Natural killer cell treated with Interleukin-12 subunit alpha and Interleukin-12 subunit beta and Interleukin-15 and Interleukin-18, amount 100 ng/mL, for 72 hours (primary cell): ENCODE measurements at regions not wholly inside any gene's neighbourhood (a gene's known extent, or its start where the extent isn't known, plus 50 kb on each side); places are given as distances from the start of the nearest gene placed in this dataset.
"Not testable (repeated sequence)": the region's sequence is repeated elsewhere in the genome, so short reads cannot be mapped to it uniquely, and the experiment has no call there.

Source experiments
- ATAC-seq, 2 donors: fragments of 150-1000 bp; cut with Tn5 transposase in 1 of 2; sonication (Bioruptor Pico), chemical (Tn5 transposase) in 1 of 2; 2 replicates each; pipeline ENCODE4 v1.10.0; 2021
- DNase-seq: peaks from one replicate; pipeline ENCODE4 v3.0.0; 2022; ENCODE audit warnings: low spot score
- H3K27ac Mint-ChIP-seq, 2 donors: 1 replicate in 1 of 2; 2 replicates in 1 of 2; pipeline ENCODE4 v1.8.0; 2022; ENCODE audit warnings: mixed read lengths in 2 of 2, mild to moderate bottlenecking in 1 of 2, moderate library complexity in 1 of 2
- H3K27me3 Mint-ChIP-seq, 2 donors: 1 replicate in 1 of 2; 2 replicates in 1 of 2; pipeline ENCODE4 v1.8.0; 2022; ENCODE audit warnings: mixed read lengths in 2 of 2
- H3K36me3 Mint-ChIP-seq: one replicate; pipeline ENCODE4 v1.8.0; 2022; ENCODE audit warnings: mixed read lengths
- H3K4me1 Mint-ChIP-seq, 2 donors: 1 replicate in 1 of 2; 2 replicates in 1 of 2; pipeline ENCODE4 v1.8.0; 2022; ENCODE audit warnings: low read depth in 2 of 2, mixed read lengths in 2 of 2, mild to moderate bottlenecking in 1 of 2
- H3K4me3 Mint-ChIP-seq: one replicate; pipeline ENCODE4 v1.8.0; 2022; ENCODE audit warnings: mixed read lengths
- H3K9me3 Mint-ChIP-seq: 2 replicates; pipeline ENCODE4 v1.8.0; 2022; ENCODE audit warnings: mixed read lengths

GRCh38 chr9:24035816-24036215, 209.8 kb upstream of the ELAVL2 start:
- H3K4me1 Mint-ChIP-seq: no peaks in the 10 kb centered on the region
- peaks cover 26% of the 10 kb centered on the region for H3K9me3 Mint-ChIP-seq

DNA sequence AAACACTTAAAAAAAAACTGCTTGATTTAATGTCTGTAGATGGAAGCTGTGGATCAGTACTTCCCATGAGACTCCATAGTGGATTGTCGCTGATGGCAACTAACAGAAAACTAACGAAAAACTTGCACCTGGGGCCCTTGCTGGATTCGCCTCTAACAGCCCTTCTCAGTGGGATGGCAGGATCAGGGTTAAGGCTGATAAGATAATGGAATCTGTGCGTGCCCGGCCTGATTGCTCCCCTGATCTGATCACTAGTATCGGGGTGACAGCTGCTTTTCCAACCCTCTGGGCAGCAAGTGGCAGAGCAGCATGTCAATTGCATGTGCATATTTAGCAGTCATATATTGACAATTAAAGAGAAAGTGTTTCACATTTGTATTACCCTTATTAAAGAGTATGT, 185.8 kb upstream of the ELAVL2 start:
- DNase-seq (no peak), ATAC-seq (no peak)
- H3K9me3 Mint-ChIP-seq: peaks cover 10% of the 10 kb centered on the region
- no peaks in the 10 kb centered on the region for H3K27me3 Mint-ChIP-seq
- H3K4me1 Mint-ChIP-seq: no peaks in the 10 kb centered on the region
- H3K36me3 Mint-ChIP-seq: no peaks in the 10 kb centered on the region
- H3K27ac Mint-ChIP-seq: no peak overlapping the region
- H3K4me3 Mint-ChIP-seq: no peak overlapping the region

More at GRCh38 chr9:24035816-24036215, 209.8 kb upstream of the ELAVL2 start:
- Mint-ChIP-seq H3K36me3 (peaks cover 6% of the 10 kb centered on the region), H3K27me3 (no peaks in the 10 kb centered on the region), H3K4me3 (no peak overlapping the region), H3K27ac (no peak overlapping the region)
- no peak for DNase-seq
- no peak for ATAC-seq

DNA sequence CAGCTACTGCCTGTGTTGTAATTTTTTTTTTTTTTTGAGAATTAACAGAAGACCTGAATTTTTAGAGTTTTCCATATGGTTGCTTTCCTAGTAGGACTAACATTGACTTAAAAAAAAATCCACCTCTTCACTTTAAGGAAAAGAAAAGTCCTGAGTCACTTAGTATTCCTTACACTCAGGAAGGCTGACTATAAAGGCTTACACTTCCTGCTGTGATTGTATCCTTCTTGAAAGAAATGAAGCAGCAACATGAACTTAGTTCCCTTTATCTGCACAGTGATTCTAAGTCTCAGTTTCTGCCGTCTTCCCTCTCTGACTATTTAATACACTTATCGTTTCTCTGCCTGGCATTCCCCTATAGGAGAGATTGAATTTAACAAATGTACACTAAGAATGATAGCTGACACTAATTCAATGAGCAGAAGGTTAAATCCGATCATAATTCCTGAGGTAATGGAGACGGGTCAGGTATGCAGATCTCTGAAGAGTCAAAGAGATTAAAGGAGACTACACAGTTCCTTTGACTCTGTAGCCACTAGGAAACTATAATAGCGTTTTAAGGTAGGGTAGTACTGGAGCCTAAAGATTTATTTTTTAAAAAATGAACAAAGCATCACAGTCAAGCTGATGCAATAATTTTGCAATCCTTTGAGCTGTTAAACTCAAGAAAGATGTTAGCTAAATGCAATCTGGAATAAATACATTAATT, 185.1 kb upstream of the ELAVL2 start:
- no peaks in the 10 kb centered on the region for H3K27me3 Mint-ChIP-seq
- peaks cover 10% of the 10 kb centered on the region for H3K9me3 Mint-ChIP-seq
- H3K4me3 Mint-ChIP-seq: no peak overlapping the region
- DNase-seq (no peak), ATAC-seq (no peak)
- H3K36me3 Mint-ChIP-seq: no peaks in the 10 kb centered on the region
- H3K27ac Mint-ChIP-seq: no peak overlapping the region
- no peaks in the 10 kb centered on the region for H3K4me1 Mint-ChIP-seq

DNA sequence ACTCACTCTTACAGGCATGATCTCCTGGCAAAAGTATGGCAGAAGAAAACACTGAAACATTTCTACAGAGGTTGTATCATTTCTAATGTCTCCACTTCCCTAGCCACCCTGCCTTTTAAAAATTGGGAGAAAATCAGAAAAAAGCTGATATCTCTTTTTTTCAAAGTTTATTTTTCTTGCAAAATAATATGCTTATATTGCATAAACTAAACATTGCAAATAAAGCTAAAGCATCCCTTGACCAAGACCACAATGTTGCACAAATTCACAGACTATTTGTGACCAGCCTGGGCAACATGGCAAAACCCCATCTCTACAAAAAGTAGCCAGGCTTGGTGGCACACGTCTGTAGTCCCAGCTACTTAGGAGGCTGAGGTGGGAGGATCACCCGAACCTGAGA, 183.3 kb upstream of the ELAVL2 start:
- H3K27me3 Mint-ChIP-seq: no peaks in the 10 kb centered on the region

GRCh38 chr9:24007185-24007584, 181.1 kb upstream of the ELAVL2 start:
- Mint-ChIP-seq H3K27me3 (no peaks in the 10 kb centered on the region), H3K4me3 (no peak overlapping the region), H3K4me1 (no peaks in the 10 kb centered on the region), H3K36me3 (no peaks in the 10 kb centered on the region), H3K9me3 (peaks cover 9% of the 10 kb centered on the region), H3K27ac (no peak overlapping the region)
- ATAC-seq (no peak), DNase-seq (no peak)

More for the DNA sequence above, 183.3 kb upstream of the ELAVL2 start:
- Mint-ChIP-seq H3K4me3 (no peak overlapping the region), H3K27ac (no peak overlapping the region), H3K4me1 (no peaks in the 10 kb centered on the region), H3K9me3 (peaks cover 10% of the 10 kb centered on the region), H3K36me3 (no peaks in the 10 kb centered on the region)
- DNase-seq (no peak), ATAC-seq (no peak)

DNA sequence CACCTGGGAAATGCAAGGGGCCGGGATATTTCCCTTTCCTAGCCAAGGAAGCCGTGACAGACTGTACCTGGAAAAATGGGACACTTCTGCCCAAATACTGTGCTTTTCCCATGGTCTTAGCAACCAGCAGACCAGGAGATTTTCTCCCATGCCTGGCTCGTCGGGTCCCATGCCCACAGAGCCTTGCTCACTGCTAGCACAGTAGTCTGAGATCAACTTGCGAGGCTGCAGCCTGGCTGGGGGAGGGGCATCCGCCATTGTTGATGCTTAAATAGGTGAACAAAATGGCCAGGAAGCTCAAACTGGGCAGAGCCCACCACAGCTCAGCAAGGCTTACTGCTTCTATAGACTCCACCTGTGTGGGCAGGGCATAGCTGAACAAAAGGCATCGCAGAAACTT, 165.8 kb upstream of the ELAVL2 start:
- ATAC-seq, H3K27ac Mint-ChIP-seq, H3K4me3 Mint-ChIP-seq, H3K4me1 Mint-ChIP-seq, DNase-seq, H3K27me3 Mint-ChIP-seq: not testable (repeated sequence)
- H3K36me3 Mint-ChIP-seq: peaks cover 25% of the 10 kb centered on the region
- peaks cover 20% of the 10 kb centered on the region for H3K9me3 Mint-ChIP-seq

DNA sequence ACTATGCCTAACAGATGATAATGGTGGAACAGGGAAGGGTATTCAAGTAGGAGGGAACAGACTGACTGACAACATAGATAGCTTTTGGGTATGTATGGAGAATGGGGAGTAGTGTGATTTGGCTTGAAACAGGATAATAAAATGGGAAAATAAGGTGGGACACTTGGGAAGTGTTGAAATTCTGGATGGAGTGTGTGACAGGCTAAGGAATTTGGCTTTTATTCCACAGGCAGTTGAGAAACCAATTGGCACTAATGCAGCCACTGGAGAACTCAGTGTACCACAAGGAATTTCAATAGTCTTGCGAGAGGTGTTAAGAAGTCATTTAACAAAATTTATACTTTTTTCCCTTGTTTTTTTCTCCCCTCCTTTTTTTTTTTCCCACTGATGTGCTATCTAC, 153.5 kb upstream of the ELAVL2 start:
- DNase-seq: no peak

DNA sequence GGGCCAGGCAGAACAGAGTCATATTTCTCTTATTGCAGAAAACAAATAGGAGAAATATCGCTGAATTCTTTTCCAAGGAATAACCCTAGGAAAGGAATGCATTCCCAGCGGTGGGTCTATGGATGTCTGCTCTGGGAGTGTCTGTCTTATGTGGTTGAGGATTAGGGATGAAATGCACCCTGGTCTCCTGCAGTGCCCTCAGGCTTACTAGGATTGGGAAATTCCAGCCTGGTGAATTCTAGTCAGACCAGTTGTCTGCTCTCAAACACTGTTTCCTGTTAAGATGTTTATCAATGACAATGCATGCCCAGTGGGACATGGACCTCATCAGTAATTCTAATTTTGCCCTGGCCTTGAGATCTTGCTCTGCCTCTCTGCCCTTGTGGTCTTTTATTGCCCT, 136.1 kb upstream of the ELAVL2 start:
- no peaks in the 10 kb centered on the region for H3K27me3 Mint-ChIP-seq
- H3K36me3 Mint-ChIP-seq: peaks cover 22% of the 10 kb centered on the region
- ATAC-seq (no peak), DNase-seq (no peak)
- H3K27ac Mint-ChIP-seq: no peak overlapping the region
- H3K4me3 Mint-ChIP-seq: no peak overlapping the region
- H3K4me1 Mint-ChIP-seq: no peaks in the 10 kb centered on the region
- H3K9me3 Mint-ChIP-seq: peaks cover 28% of the 10 kb centered on the region

More for the DNA sequence above, 153.5 kb upstream of the ELAVL2 start:
- H3K36me3 Mint-ChIP-seq: peaks cover 10% of the 10 kb centered on the region
- H3K9me3 Mint-ChIP-seq: peaks cover 19% of the 10 kb centered on the region
- H3K27me3 Mint-ChIP-seq: no peaks in the 10 kb centered on the region
- H3K4me3 Mint-ChIP-seq: no peak overlapping the region
- no peaks in the 10 kb centered on the region for H3K4me1 Mint-ChIP-seq
- no peak for ATAC-seq
- no peak overlapping the region for H3K27ac Mint-ChIP-seq

DNA sequence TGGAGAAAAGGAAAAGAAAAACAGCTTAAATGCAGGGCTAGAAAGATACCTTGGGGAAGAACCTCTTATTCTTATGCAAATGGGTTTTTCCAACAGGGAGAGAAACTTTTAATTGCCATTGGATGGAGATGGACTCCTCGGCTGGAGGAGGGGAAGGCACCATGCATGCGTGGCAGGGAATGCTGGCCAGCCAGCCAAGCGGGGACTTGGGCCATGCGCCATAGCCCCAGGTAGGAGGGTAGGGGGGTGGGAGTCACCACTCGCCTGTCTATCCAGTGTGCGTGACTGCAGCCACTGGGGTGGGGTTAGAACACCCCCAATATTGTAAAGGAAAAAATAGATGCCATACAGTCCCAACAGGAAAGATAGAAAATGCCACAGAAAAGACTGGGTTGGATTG, 119.9 kb upstream of the ELAVL2 start:
- no peak for DNase-seq
- H3K27ac Mint-ChIP-seq: no peak overlapping the region
- no peak for ATAC-seq
- H3K4me3 Mint-ChIP-seq: no peak overlapping the region
- peaks cover 11% of the 10 kb centered on the region for H3K9me3 Mint-ChIP-seq
- H3K36me3 Mint-ChIP-seq: peaks cover 11% of the 10 kb centered on the region
- no peaks in the 10 kb centered on the region for H3K4me1 Mint-ChIP-seq
- H3K27me3 Mint-ChIP-seq: no peaks in the 10 kb centered on the region

GRCh38 chr9:23941051-23941450, 115.0 kb upstream of the ELAVL2 start:
- ATAC-seq (no peak), DNase-seq (no peak)
- Mint-ChIP-seq H3K27ac (no peak overlapping the region), H3K4me3 (no peak overlapping the region), H3K9me3 (peaks cover 7% of the 10 kb centered on the region), H3K4me1 (no peaks in the 10 kb centered on the region), H3K27me3 (no peaks in the 10 kb centered on the region), H3K36me3 (peaks cover 11% of the 10 kb centered on the region)

DNA sequence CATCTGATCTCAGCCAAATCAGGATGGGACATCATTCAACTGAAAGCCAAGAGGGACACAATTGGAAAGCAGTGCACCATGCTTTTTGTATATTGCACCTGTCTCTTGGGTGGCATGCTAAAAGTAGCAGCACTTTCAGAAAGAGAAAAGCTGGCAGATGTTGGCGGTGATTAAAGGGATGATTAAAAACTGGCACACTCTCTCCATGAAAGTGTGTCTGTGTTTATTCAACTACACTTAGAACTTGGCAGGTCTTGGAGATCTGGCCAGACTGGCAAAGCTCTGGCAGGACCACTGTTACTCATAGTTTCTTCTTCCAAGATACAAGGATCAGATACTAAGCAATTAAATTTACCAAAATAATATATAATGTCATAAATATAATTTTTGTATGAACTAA, 112.9 kb upstream of the ELAVL2 start:
- H3K27ac Mint-ChIP-seq: no peak overlapping the region
- H3K36me3 Mint-ChIP-seq: peaks cover 6% of the 10 kb centered on the region
- H3K4me3 Mint-ChIP-seq: no peak overlapping the region
- H3K4me1 Mint-ChIP-seq: no peaks in the 10 kb centered on the region
- DNase-seq (no peak), ATAC-seq (no peak)
- no peaks in the 10 kb centered on the region for H3K27me3 Mint-ChIP-seq
- H3K9me3 Mint-ChIP-seq: peaks cover 7% of the 10 kb centered on the region

- Mint-ChIP-seq H3K27ac (no peak overlapping the region), H3K36me3 (no peaks in the 10 kb centered on the region), H3K4me1 (no peaks in the 10 kb centered on the region), H3K4me3 (no peak overlapping the region), H3K9me3 (no peaks in the 10 kb centered on the region), H3K27me3 (no peaks in the 10 kb centered on the region)
- ATAC-seq: no peak
- no peak for DNase-seq
Measured at GRCh38 chr9:23934291-23934906, 108.4 kb upstream of the ELAVL2 start.

DNA sequence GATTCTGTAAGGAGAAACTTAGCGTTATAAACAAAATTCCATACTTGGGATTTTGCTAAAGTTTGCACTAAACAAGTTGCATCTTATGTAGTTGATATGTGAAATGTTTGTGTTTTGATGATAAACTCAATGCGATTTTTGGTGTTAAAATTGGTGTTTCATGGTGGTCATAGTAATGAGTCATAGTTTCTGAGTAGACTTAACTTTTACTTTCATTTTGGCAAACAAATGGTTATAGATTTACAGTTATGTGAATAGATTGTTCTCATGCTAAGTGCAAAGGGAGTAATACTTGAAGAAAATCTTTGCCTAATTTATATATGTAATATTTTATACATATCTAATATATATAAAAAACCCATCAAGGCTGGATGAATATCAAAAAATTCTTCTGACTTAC, 107.3 kb upstream of the ELAVL2 start:
- Mint-ChIP-seq H3K4me3 (no peak overlapping the region), H3K27ac (no peak overlapping the region), H3K9me3 (peaks cover 5% of the 10 kb centered on the region), H3K4me1 (no peaks in the 10 kb centered on the region), H3K36me3 (no peaks in the 10 kb centered on the region), H3K27me3 (no peaks in the 10 kb centered on the region)
- ATAC-seq (no peak), DNase-seq (no peak)

- ATAC-seq: no peak
- no peak for DNase-seq
- no peaks in the 10 kb centered on the region for H3K27me3 Mint-ChIP-seq
- no peak overlapping the region for H3K27ac Mint-ChIP-seq
- H3K9me3 Mint-ChIP-seq: peaks cover 14% of the 10 kb centered on the region
- H3K4me3 Mint-ChIP-seq: no peak overlapping the region
- no peaks in the 10 kb centered on the region for H3K4me1 Mint-ChIP-seq
- no peaks in the 10 kb centered on the region for H3K36me3 Mint-ChIP-seq
Measured at GRCh38 chr9:23926368-23926767, 100.3 kb upstream of the ELAVL2 start.
